Dedifferentiated amniotic fluid mesenchymal stem cell (primary cell): ENCODE measurements at regions not wholly inside any gene's neighbourhood (a gene's known extent, or its start where the extent isn't known, plus 50 kb on each side); places are given as distances from the start of the nearest gene placed in this dataset.
"Not testable (repeated sequence)": the region's sequence is repeated elsewhere in the genome, so short reads cannot be mapped to it uniquely, and the experiment has no call there.

Experiments used
- DNase-seq: peaks from one replicate; pipeline ENCODE4 v3.0.0-alpha.2; 2016; ENCODE audit errors: extremely low spot score

GRCh38 chr5:20370061-20370460, 382.1 kb upstream of the CDH18 start:
- DNase-seq: no peak

DNA sequence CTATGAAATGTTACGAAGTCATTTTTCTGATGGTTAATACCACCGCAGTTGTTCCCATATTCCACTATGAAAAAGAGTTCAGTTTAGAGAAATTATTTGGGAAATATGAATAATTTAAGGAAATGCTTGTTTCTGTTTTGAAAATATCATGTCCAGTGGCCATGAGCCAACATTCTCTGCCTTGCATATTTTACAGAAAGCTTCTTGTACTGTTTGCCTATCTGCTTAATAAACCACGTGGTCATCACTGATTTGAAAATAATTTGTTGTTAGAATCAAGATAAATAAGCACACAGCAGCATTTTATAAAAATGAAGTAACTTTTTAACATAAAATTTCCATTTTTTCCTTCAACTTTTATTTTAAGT, 381.5 kb upstream of the CDH18 start:
- no peak for DNase-seq

GRCh38 chr5:20368571-20369517, 380.8 kb upstream of the CDH18 start:
- no peak for DNase-seq

- DNase-seq: no peak
Measured at GRCh38 chr5:20367178-20367577, 379.2 kb upstream of the CDH18 start.

GRCh38 chr5:20360263-20360662, 372.3 kb upstream of the CDH18 start:
- no peak for DNase-seq

GRCh38 chr5:20359377-20359776, 371.4 kb upstream of the CDH18 start:
- DNase-seq: no peak

DNA sequence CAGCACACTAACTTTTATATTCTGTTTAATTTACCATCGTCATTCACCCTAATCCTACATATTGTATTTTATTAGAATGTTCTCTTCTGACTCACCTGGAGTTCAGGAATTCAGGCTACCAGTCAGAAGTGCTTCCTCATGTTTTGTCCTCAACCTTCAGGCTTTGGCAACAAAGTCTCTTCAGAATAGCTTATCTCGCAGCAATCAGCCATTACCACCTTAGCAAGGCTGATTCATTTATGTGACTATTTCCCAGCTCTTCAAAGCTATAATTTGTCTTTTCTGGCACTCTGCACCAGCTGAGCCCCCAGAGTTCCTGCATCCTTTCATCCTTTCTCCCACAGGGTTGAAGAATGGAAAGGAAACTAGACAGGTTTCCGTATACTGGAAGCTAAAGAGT, 365.5 kb upstream of the CDH18 start:
- no peak for DNase-seq

- no peak for DNase-seq
Measured at GRCh38 chr5:20351849-20352248, 363.8 kb upstream of the CDH18 start.

- DNase-seq: no peak
Measured at GRCh38 chr5:20348321-20348720, 360.3 kb upstream of the CDH18 start.

DNA sequence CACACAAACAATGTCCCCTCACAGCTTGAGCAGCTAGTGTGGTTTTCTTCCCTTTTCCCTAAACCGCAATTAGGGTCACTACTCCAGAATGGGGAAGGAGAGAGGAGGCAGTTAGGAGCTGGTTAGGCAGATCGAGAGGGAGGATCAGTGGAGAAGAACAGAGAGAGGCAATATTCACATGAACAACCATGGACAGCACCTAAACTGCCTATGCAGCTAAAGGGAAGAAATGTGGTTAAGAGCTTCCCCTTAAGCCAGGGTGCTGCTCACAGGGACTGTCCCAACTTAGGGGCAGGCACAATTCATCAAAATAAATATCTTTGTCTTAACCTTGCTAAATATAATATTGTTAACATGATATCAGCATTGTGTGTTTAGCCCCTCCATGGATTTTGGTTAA, 359.3 kb upstream of the CDH18 start:
- no peak for DNase-seq

GRCh38 chr5:20340126-20340525, 352.1 kb upstream of the CDH18 start:
- no peak for DNase-seq

- DNase-seq: no peak
Measured at GRCh38 chr5:20335978-20336377, 348.0 kb upstream of the CDH18 start.

GRCh38 chr5:20331826-20332225, 343.8 kb upstream of the CDH18 start:
- no peak for DNase-seq

DNA sequence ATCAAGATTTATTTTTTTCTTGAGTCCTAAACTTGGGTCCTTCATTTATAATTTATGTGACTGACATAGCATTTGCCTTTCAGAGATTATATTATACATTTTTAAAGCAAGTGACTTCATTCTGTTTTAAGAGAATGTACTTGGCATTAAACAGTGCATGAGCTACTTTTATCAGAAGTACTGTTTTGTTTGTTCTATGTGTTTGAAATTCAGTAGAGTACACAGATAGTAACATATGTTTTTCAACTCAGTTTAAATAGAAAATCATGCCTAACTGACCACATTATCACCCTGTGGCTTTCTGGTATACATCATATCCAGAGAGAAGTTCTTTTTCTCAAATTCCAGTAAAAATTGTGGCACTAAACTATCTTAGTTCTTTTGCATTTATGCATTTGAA, 335.3 kb upstream of the CDH18 start:
- DNase-seq: no peak

GRCh38 chr5:20307391-20307790, 319.4 kb upstream of the CDH18 start:
- no peak for DNase-seq

GRCh38 chr5:20305463-20305862, 317.5 kb upstream of the CDH18 start:
- DNase-seq: no peak

GRCh38 chr5:20304570-20304969, 316.6 kb upstream of the CDH18 start:
- DNase-seq: not testable (repeated sequence)

DNA sequence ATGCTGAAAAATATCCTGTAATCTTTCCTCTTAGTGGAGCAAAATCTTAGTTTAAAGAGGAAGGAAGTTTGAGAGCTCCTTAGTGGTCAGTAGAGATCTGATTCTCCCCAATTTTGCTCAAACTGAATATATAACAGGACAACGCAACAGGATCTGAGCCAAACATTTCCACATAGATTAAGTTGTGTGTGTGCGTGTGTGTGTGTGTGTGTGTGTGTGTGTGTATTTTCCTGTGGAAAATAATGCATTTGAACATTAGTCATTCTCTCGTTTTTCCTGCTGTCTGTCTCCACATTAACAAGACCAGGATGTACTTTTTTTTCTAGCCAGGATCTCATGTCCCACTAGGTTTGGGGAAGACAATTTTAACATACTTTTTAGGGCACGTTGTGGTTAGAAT, 312.1 kb upstream of the CDH18 start:
- DNase-seq: no peak

GRCh38 chr5:20294696-20295095, 306.7 kb upstream of the CDH18 start:
- no peak for DNase-seq

DNA sequence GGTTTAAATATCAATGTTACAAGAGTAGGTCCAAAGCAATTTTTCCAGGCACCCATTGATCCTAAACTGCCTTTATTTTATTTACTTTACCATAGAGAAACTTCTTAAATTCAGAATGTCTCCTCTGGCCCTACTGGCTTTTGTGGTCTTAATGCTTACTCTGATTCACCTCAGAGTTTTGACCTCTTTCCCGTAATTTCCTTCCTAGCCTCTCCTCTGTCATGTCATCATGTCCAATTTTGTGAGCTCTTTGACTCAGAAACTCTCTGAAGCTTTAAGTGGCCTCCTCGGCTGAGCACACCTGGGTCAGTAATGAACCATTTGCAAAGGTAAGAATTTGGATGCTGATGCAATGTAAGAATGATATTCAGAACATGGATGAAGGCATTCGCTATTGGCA, 303.8 kb upstream of the CDH18 start:
- DNase-seq: no peak

- DNase-seq: no peak
Measured at GRCh38 chr5:20287640-20288039, 299.6 kb upstream of the CDH18 start.

GRCh38 chr5:20286512-20286911, 298.5 kb upstream of the CDH18 start:
- DNase-seq: peak; percentile 63

DNA sequence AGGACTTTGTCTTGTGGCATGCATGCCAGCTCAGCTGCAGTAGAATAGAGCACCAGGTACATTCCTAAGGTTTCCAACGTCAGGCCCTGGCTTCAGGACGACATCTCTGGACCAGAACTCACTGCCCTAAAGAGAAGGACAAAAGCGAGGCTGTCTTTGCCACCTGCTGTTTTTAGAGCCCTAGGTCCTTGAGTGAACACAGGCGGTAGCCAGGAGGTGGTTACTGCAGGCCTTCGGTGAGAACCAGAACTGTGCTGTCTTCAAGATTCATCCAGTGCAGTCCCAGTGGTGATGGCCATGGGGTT, 288.9 kb upstream of the CDH18 start:
- no peak for DNase-seq
